Pulmonary artery endothelial cell (primary cell): ENCODE measurements at regions not wholly inside any gene's neighbourhood (a gene's known extent, or its start where the extent isn't known, plus 50 kb on each side); places are given as distances from the start of the nearest gene placed in this dataset.
"Not testable (repeated sequence)": the region's sequence is repeated elsewhere in the genome, so short reads cannot be mapped to it uniquely, and the experiment has no call there.

ENCODE experiments used
- DNase-seq: peaks from one replicate; pipeline ENCODE4 v3.0.0-alpha.2; 2011; ENCODE audit warnings: low read depth, low spot score

GRCh38 chr21:27045281-27045985, 78.5 kb upstream of the ADAMTS5 start:
- no peak for DNase-seq

GRCh38 chr21:27043377-27043776, 76.5 kb upstream of the ADAMTS5 start:
- DNase-seq = no peak

- DNase-seq = no peak
These were observed 74.0 kb upstream of the ADAMTS5 start for GRCh38 chr21:27040738-27041469.

- DNase-seq = no peak
These were observed 69.9 kb upstream of the ADAMTS5 start for GRCh38 chr21:27036736-27037301.

- DNase-seq = no peak
These were observed 68.9 kb upstream of the ADAMTS5 start for GRCh38 chr21:27035791-27036190.

GRCh38 chr21:27034796-27035195, 67.9 kb upstream of the ADAMTS5 start:
- no peak for DNase-seq

GRCh38 chr21:27033471-27033870, 66.6 kb upstream of the ADAMTS5 start:
- no peak for DNase-seq

- DNase-seq = no peak
These were observed 59.6 kb upstream of the ADAMTS5 start for GRCh38 chr21:27026501-27026900.

- not testable (repeated sequence) for DNase-seq
These were observed 58.8 kb upstream of the ADAMTS5 start for GRCh38 chr21:27025708-27026107.

GRCh38 chr21:27024971-27025370, 58.1 kb upstream of the ADAMTS5 start:
- DNase-seq = no peak

- DNase-seq = no peak
These were observed 57.4 kb upstream of the ADAMTS5 start for GRCh38 chr21:27024301-27024700.

- no peak for DNase-seq
These were observed 56.3 kb upstream of the ADAMTS5 start for GRCh38 chr21:27023186-27023585.

- DNase-seq = no peak
These were observed 54.9 kb upstream of the ADAMTS5 start for GRCh38 chr21:27021801-27022200.

GRCh38 chr21:27021046-27021445, 54.2 kb upstream of the ADAMTS5 start:
- no peak for DNase-seq

- no peak for DNase-seq
These were observed 50.4 kb upstream of the ADAMTS5 start for GRCh38 chr21:27017246-27017645.
